Endothelial cell of umbilical vein (primary cell): ENCODE measurements at regions not wholly inside any gene's neighbourhood (a gene's known extent, or its start where the extent isn't known, plus 50 kb on each side); places are given as distances from the start of the nearest gene placed in this dataset.
A peak's percentile ranks its signal among the peaks of the same experiment; 100 is the strongest.

ENCODE experiments used
- BruUV-seq: library from RNA; stranded (reverse); fragments of 400-500 nt; replicated peaks from 2 replicates; lab custom pipeline; 2021; lab: Mats Ljungman, UMichigan
- CTCF ChIA-PET: fragments of 300-600, 350-600 bp; sonication (Branson Sonifier 250); formaldehyde crosslinking; loops from one replicate; lab custom pipeline; 2021; ENCODE audit warnings: antibody characterized with exemption, inconsistent platforms; lab: Charles Lee
- POLR2A ChIA-PET: fragments of 300-600, 350-600 bp; sonication (Branson Sonifier 250); formaldehyde crosslinking; loops from one replicate; lab custom pipeline; 2021; ENCODE audit warnings: antibody characterized with exemption, inconsistent platforms; lab: Charles Lee
- DNase-seq: peaks from one replicate; pipeline ENCODE4 v3.0.0-alpha.2; 2011; ENCODE audit warnings: low read depth, low spot score
- FAIRE-seq: peaks from 2 replicates; lab custom pipeline; 2011; peaks lifted over from hg19 to GRCh38; lab: Jason Lieb, UNC
- H2AFZ ChIP-seq: 2 replicates; pipeline ENCODE4 v1.6.0; 2012; ENCODE audit warnings: low read depth, low read length, control low read depth, inconsistent platforms
- H3K27ac ChIP-seq: 2 replicates; pipeline ENCODE4 v1.5.1; 2011; ENCODE audit warnings: low read depth, mild to moderate bottlenecking, control low read depth, low read length, moderate library complexity; ENCODE audit not compliant: insufficient read depth
- H3K27me3 ChIP-seq, 2 experiments: 2 replicates each; pipeline versions ENCODE4 v1.6.0 to v1.6.1; 2011; ENCODE audit warnings: low read length in 2 of 2, mixed read lengths in 1 of 2; ENCODE audit not compliant: control insufficient read depth in 2 of 2, insufficient read depth in 2 of 2
- H3K36me3 ChIP-seq, 2 experiments: 2 replicates in 1 of 2; 3 replicates in 1 of 2; pipeline ENCODE4 v1.5.1; 2011; ENCODE audit warnings: low read length in 2 of 2, mild to moderate bottlenecking in 1 of 2, moderate library complexity in 1 of 2; ENCODE audit not compliant: control insufficient read depth in 2 of 2, insufficient read depth in 2 of 2; ENCODE audit errors: extremely low read depth in 1 of 2
- H3K4me1 ChIP-seq: 3 replicates; pipeline ENCODE4 v1.5.1; 2011; ENCODE audit warnings: mild to moderate bottlenecking, low read length; ENCODE audit not compliant: control insufficient read depth, insufficient read depth; ENCODE audit errors: extremely low read depth
- H3K4me2 ChIP-seq: 2 replicates; pipeline ENCODE4 v1.6.1; 2011; ENCODE audit warnings: low read length, control low read depth, mixed read lengths; ENCODE audit not compliant: insufficient read depth
- H3K4me3 ChIP-seq, 3 experiments: fragments of 200-600 bp in 1 of 3; sonication (generic), shearing (Covaris generic) in 1 of 3; replicated peaks in 1 of 3; 2 replicates each; pipeline ENCODE4 v1.5.1; 2011 to 2016; ENCODE audit warnings: control low read depth in 3 of 3, low read length in 3 of 3, mild to moderate bottlenecking in 2 of 3, inconsistent platforms in 1 of 3, low read depth in 1 of 3, moderate library complexity in 1 of 3; ENCODE audit not compliant: insufficient read depth in 1 of 3
- H3K79me2 ChIP-seq: 2 replicates; pipeline ENCODE4 v1.6.0; 2012; ENCODE audit warnings: low read length, inconsistent platforms; ENCODE audit not compliant: control insufficient read depth, insufficient read depth
- H3K9ac ChIP-seq: replicated peaks from 2 replicates; pipeline ENCODE3; 2011; ENCODE audit warnings: low read length, control low read depth; ENCODE audit not compliant: insufficient read depth; ENCODE audit errors: extremely low read depth
- H3K9me1 ChIP-seq: replicated peaks from 3 replicates; pipeline ENCODE4 v1.6.0; 2011; ENCODE audit warnings: mild to moderate bottlenecking, low read length; ENCODE audit not compliant: control insufficient read depth, insufficient read depth; ENCODE audit errors: extremely low read depth
- H3K9me3 ChIP-seq: replicated peaks from 2 replicates; pipeline ENCODE4 v1.5.1; 2012; ENCODE audit warnings: low read length, inconsistent platforms; ENCODE audit not compliant: control insufficient read depth, insufficient read depth
- H4K20me1 ChIP-seq: replicated peaks from 2 replicates; pipeline ENCODE3; 2011; ENCODE audit warnings: mild to moderate bottlenecking, low read length; ENCODE audit not compliant: control insufficient read depth, insufficient read depth; ENCODE audit errors: extremely low read depth
- FOS ChIP-seq: IDR thresholded peaks from 2 replicates; pipeline ENCODE4 v1.6.1; 2011; ENCODE audit warnings: mild to moderate bottlenecking, low read length, moderate library complexity, borderline replicate concordance; ENCODE audit not compliant: insufficient read depth
- GATA2 ChIP-seq: IDR thresholded peaks from 2 replicates; pipeline ENCODE4 v1.7.0; 2011; ENCODE audit warnings: low read depth, mild to moderate bottlenecking, moderate library complexity, mixed read lengths, low read length; ENCODE audit not compliant: insufficient read length, insufficient read depth
- JUN ChIP-seq: IDR thresholded peaks from 2 replicates; pipeline ENCODE4 v1.6.1; 2011; ENCODE audit warnings: borderline replicate concordance, low read depth; ENCODE audit not compliant: insufficient read length, insufficient read depth
- POLR2A ChIP-seq: IDR thresholded peaks from 2 replicates; pipeline ENCODE4 v1.6.1; 2012; ENCODE audit warnings: low read depth, mild to moderate bottlenecking, control low read depth, low read length
- dilution Hi-C: fragments of 300-500 bp; cut with MboI; formaldehyde crosslinking; loops from one replicate; pipeline ENCODE4 v1.15.0; 2019; ENCODE audit warnings: low sequenced_read_pairs; ENCODE audit not compliant: extremely low pct_ligation_motif_present
- intact Hi-C: fragments of 100-400 bp; cut with micrococcal nuclease; formaldehyde crosslinking; loops from one replicate; pipeline ENCODE4 v1.10.0; 2022
- TF ChIP-seq, protein P1 (sequence below): IDR thresholded peaks from 2 replicates; pipeline ENCODE4 v1.6.1; 2011; ENCODE audit not compliant: insufficient read depth, insufficient read length

DNA sequence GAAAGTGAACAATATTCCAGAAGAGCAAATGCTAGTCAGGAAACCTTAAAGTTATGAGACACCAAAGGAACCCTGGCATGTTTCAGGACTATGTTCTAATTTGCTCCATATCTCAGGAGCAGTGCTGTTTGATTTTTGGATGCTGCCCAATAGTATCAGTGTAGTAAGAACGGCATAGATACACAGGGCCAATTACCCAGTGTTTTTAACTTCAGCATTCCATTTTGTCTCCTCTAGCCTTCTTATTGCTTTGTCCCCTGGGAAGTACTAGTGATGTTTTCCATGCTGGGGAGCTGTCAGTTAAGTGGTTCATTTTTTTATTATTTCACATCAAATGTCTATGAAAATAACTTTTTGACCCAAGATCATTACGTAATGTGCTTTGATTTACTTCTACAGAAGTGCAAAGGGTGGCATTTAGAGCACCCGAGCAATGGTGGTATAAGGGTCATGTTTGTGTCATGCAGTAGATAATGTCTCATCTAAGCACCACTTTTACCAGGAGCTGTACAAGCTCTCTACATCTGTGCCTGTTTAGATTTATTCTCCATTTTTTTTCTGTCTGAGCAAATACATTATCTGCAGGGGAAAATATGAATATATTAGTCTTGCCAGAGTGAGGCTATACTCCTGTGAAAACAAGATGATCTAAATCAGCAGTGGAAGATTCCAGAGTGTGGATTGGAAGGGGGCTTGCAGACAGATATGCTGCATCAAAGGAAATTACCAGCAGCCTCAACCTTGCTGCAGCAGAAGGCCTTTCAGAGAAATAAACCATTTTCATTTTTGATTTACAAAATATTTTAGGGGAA is 198.8 kb upstream of the OPRM1 start:
- H3K4me1 ChIP-seq, result no peaks in the 10 kb centered on the region
- ChIA-PET POLR2A (no interaction called here), CTCF (no interaction called here)
- no peak overlapping the region for H3K4me2 ChIP-seq
- FAIRE-seq (no peak), DNase-seq (no peak)
- TF ChIP-seq POLR2A, result no peak
- TF ChIP-seq GATA2, result no peak
- TF ChIP-seq JUN, result no peak
- no peaks in the 10 kb centered on the region for H3K27me3 ChIP-seq
- BruUV-seq, result no TSS peak
- H2AFZ ChIP-seq, result no peak overlapping the region
- no peak overlapping the region for H3K27ac ChIP-seq
- no peak overlapping the region for H3K9ac ChIP-seq
- H3K36me3 ChIP-seq, result no peaks in the 10 kb centered on the region
- H3K9me1 ChIP-seq, result no peaks in the 10 kb centered on the region
- peaks cover 2% of the 10 kb centered on the region for H3K9me3 ChIP-seq
- intact Hi-C loops (no loop called here), dilution Hi-C loops (no loop called here)
- H4K20me1 ChIP-seq, result no peaks in the 10 kb centered on the region
- no peak overlapping the region for H3K4me3 ChIP-seq
- H3K79me2 ChIP-seq, result no peaks in the 10 kb centered on the region

DNA sequence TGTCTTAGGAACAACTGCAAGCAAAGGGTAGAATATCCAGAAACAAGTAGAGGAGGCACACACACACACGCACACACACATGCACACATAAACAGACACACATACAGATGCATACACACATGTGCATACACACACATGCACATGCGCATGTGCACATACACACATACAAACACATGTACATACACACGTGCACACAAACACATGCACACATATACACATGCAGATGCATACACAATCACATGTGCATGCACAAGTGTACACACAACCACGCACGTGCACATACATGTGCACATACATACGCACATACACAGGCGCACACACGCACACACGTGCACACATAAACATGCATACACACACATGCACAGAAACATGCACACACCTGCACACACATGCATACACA is 206.5 kb upstream of the OPRM1 start:
- H3K9me3 ChIP-seq, result peaks cover 7% of the 10 kb centered on the region
- no peak overlapping the region for H3K4me2 ChIP-seq
- TF ChIP-seq FOS (no peak), POLR2A (no peak), GATA2 (no peak)
- TF ChIP-seq, protein P1, sequence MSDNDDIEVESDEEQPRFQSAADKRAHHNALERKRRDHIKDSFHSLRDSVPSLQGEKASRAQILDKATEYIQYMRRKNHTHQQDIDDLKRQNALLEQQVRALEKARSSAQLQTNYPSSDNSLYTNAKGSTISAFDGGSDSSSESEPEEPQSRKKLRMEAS, result peak; percentile 66
- H3K36me3 ChIP-seq, result no peaks in the 10 kb centered on the region
- DNase-seq, result no peak
- ChIA-PET CTCF (no interaction called here), POLR2A (no interaction called here)
- intact Hi-C loops, result no loop called here
- H3K27ac ChIP-seq, result no peak overlapping the region
- H2AFZ ChIP-seq, result no peak overlapping the region
- no peak overlapping the region for H3K9ac ChIP-seq
- no peaks in the 10 kb centered on the region for H3K27me3 ChIP-seq
- H3K79me2 ChIP-seq, result no peaks in the 10 kb centered on the region
- no peaks in the 10 kb centered on the region for H3K4me1 ChIP-seq
- FAIRE-seq, result no peak
- no TSS peak for BruUV-seq
- no peaks in the 10 kb centered on the region for H3K9me1 ChIP-seq
- dilution Hi-C loops, result no loop called here
- H3K4me3 ChIP-seq, result no peak overlapping the region
- H4K20me1 ChIP-seq, result no peaks in the 10 kb centered on the region
